ENCODE measurements at regions not wholly inside any gene's neighbourhood (a gene's known extent, or its start where the extent isn't known, plus 50 kb on each side); places are given as distances from the start of the nearest gene placed in this dataset.

DNA sequence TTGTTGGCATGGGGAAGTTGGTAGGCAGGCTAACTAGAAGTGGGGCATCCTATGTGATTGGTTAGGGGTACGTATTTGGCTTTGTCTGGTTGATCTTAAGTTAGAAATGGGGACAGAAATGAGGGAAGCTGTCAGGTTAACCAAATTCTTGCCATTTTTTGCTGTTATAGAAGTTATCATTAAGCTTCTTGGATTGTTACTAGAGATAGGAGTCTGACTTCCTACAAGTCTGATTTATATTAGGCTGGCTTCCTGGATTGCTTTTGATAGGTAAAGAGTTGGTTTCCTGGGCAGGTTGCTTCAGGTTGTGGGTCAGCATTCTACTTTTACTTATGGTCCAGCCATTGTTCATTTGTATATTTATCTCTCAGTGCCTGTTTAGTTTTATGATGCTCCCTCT, 216.9 kb downstream of the TLE4 start:
- intact Hi-C loops (cut with DNase I), result no loop called here
- no peak for TF ChIP-seq POLR2AphosphoS5 (IDR thresholded peaks at IDR 0.05; ENCODE audit: insufficient read depth in 1 of 2, low read depth in 1 of 2)
- TF ChIP-seq POLR2A (IDR thresholded peaks at IDR 0.05), result no peak
- TF ChIP-seq CTCF (IDR thresholded peaks at IDR 0.05), result no peak
- H3K36me3 ChIP-seq, result no peaks in the 10 kb centered on the region

DNA sequence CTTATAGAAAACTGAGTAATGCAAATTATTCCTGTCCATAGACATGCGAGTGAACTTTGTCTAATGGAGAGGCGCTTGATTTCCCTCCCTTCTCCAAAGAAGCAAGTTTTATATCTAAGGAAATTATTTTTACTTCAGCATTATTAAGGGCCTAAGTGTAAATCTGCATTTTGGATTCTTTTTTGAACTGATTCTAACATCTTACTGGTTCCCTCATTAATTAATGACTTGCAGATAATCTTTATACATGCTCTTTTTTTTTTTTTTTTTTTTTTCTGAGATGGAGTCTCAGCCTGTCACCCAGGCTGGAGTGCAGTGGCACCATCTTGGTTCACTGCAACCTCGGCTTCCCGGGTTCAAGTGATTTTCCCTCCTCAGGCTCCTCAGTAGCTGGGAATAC, 209.5 kb downstream of the TLE4 start:
- no peaks in the 10 kb centered on the region for H3K27me3 ChIP-seq
- H3K9me3 ChIP-seq, result no peaks in the 10 kb centered on the region
- no peaks in the 10 kb centered on the region for H3K4me1 ChIP-seq
- H3K36me3 ChIP-seq, result no peaks in the 10 kb centered on the region
- no peak for DNase-seq (ENCODE audit: extremely low spot score in 2 of 2)
- no peak overlapping the region for H3K4me3 ChIP-seq
- no peak overlapping the region for H3K27ac ChIP-seq
- TF ChIP-seq CTCF (IDR thresholded peaks at IDR 0.05) (no peak), POLR2A (IDR thresholded peaks at IDR 0.05) (no peak), POLR2AphosphoS5 (IDR thresholded peaks at IDR 0.05; ENCODE audit: insufficient read depth in 1 of 2, low read depth in 1 of 2) (no peak)
- intact Hi-C loops (cut with DNase I), result no loop called here

More for the DNA sequence above, 216.9 kb downstream of the TLE4 start:
- no peaks in the 10 kb centered on the region for H3K27me3 ChIP-seq
- no peaks in the 10 kb centered on the region for H3K4me1 ChIP-seq
- no peak overlapping the region for H3K27ac ChIP-seq
- DNase-seq (ENCODE audit: extremely low spot score in 2 of 2), result no peak
- no peak overlapping the region for H3K4me3 ChIP-seq
- H3K9me3 ChIP-seq, result no peaks in the 10 kb centered on the region

DNA sequence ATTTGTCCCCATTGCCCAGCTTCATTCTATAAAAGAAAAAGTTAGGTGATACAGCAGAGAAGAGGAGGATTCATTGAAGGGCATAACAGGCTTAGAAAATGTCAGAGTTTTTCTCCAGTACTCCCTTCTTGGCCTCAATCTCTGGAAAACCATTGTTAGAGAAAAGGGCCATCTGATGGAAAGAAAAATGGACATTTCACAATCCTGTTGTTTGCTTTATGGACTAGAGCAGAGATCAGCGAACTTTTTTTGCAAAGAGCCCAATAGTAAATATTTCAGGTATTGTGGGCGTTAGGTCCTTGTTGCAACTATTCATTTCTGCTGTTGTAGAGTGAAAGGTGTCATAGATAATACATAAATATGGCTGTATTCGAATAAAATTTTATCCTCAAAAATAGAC, 208.8 kb downstream of the TLE4 start:
- no peak for DNase-seq (ENCODE audit: extremely low spot score in 2 of 2)
- no peaks in the 10 kb centered on the region for H3K9me3 ChIP-seq
- intact Hi-C loops (cut with DNase I), result no loop called here
- no peak overlapping the region for H3K4me3 ChIP-seq
- TF ChIP-seq CTCF (IDR thresholded peaks at IDR 0.05) (no peak), POLR2AphosphoS5 (IDR thresholded peaks at IDR 0.05; ENCODE audit: insufficient read depth in 1 of 2, low read depth in 1 of 2) (no peak), POLR2A (IDR thresholded peaks at IDR 0.05) (no peak)
- H3K27ac ChIP-seq, result no peak overlapping the region
- H3K4me1 ChIP-seq, result no peaks in the 10 kb centered on the region
- no peaks in the 10 kb centered on the region for H3K27me3 ChIP-seq
- no peaks in the 10 kb centered on the region for H3K36me3 ChIP-seq

DNA sequence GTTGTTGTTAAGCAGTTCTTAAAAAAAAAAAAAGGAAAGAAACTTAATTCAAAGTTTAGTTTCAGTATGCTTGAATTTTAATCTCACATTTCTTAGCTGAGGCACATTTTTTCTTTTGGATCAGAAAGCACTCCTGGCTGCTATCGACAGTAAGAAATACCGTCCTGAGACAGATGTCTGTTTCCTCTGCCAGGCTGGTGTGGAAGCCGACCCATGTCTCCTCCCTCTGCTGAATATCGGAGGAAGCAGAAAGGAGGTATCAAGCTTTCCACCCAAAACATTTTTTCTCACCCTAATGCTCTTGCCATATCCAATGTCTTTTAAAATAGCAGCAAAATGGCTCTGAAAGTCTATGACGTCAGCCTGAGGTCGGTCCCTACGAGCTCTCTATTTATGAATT, 208.1 kb downstream of the TLE4 start:
- DNase-seq (ENCODE audit: extremely low spot score in 2 of 2), result no peak
- no peaks in the 10 kb centered on the region for H3K4me1 ChIP-seq
- intact Hi-C loops (cut with DNase I), result no loop called here
- H3K9me3 ChIP-seq, result no peaks in the 10 kb centered on the region
- no peaks in the 10 kb centered on the region for H3K27me3 ChIP-seq
- no peak for TF ChIP-seq POLR2A (IDR thresholded peaks at IDR 0.05)
- TF ChIP-seq POLR2AphosphoS5 (IDR thresholded peaks at IDR 0.05; ENCODE audit: insufficient read depth in 1 of 2, low read depth in 1 of 2), result no peak
- TF ChIP-seq CTCF (IDR thresholded peaks at IDR 0.05), result no peak
- no peaks in the 10 kb centered on the region for H3K36me3 ChIP-seq
- H3K27ac ChIP-seq, result no peak overlapping the region
- no peak overlapping the region for H3K4me3 ChIP-seq

- H3K4me1 ChIP-seq, result no peaks in the 10 kb centered on the region
- H3K27me3 ChIP-seq, result no peaks in the 10 kb centered on the region
- TF ChIP-seq POLR2A (IDR thresholded peaks at IDR 0.05) (no peak), POLR2AphosphoS5 (IDR thresholded peaks at IDR 0.05; ENCODE audit: insufficient read depth in 1 of 2, low read depth in 1 of 2) (no peak), CTCF (IDR thresholded peaks at IDR 0.05) (no peak)
- H3K4me3 ChIP-seq, result no peak overlapping the region
- no peak overlapping the region for H3K27ac ChIP-seq
- DNase-seq (ENCODE audit: extremely low spot score in 2 of 2), result no peak
- H3K9me3 ChIP-seq, result no peaks in the 10 kb centered on the region
- no peaks in the 10 kb centered on the region for H3K36me3 ChIP-seq
- intact Hi-C loops (cut with DNase I), result no loop called here
These were observed 206.8 kb downstream of the TLE4 start for GRCh38 chr9:79778581-79778980.

Measured in vagina (tissue), 2 donors.